ENCODE measurements at regions not wholly inside any gene's neighbourhood (a gene's known extent, or its start where the extent isn't known, plus 50 kb on each side); places are given as distances from the start of the nearest gene placed in this dataset.
"Not testable (repeated sequence)": the region's sequence is repeated elsewhere in the genome, so short reads cannot be mapped to it uniquely, and the experiment has no call there.

DNA sequence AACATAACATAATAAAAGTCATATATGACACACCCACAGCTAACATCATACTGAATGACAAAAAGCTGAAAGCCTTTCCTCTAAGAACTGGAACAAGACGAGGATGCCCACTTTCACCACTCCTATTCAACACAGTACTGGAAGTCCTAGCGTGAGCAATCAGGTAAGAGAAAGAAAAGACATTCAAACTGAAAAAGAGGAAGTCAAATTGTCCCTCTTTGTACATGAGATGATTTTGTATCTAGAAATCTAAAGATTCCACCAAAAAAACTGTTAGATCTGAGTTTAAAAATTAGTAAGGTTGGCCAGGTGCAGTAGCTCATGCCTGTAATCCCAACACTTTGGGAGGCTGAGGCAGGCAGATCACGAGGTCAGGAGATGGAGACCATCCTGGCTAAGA is 70.1 kb upstream of the PROKR2 start:
- DNase-seq, result not testable (repeated sequence)

GRCh38 chr20:5381527-5381926 is 64.8 kb upstream of the PROKR2 start:
- DNase-seq, result not testable (repeated sequence)

DNA sequence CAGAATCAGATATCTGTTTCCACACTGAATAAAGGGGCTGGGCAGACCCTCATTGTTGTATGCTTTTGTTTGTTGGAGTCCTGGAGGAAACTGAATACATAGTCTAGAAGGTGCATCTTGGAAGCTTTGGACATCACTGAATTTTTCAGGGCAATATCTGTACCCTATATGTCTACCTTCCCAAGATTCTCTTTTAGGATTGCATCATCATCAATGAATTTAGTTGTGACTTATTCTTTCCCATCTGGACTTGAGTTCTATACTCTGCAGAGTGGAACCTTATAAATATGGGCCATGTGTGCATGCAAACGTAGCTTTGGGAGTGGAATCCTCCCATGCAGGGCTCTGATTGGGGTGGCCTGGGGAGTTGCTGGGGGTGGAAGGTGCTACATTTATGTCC is 60.7 kb upstream of the PROKR2 start:
- DNase-seq, result no peak

DNA sequence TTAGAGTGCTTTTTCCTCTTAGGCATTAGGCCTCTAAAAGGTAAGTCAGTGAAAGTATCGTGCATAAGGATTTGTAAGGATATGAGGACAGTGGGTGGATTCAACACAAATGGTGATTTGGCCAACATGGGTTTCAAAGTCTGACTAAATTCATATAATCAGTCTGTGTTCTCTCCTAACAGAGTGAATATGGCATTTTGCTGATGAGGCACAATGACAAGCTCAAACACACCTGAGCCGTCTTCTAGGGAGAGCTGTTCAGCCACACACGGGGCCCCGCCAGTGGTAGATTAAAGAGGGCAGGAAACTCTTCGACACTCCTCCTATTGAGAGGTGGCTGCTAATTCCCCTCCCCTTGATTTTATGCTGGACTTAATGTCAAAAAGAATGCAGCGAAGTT is 59.5 kb upstream of the PROKR2 start:
- no peak for DNase-seq

GRCh38 chr20:5374171-5374570 is 57.4 kb upstream of the PROKR2 start:
- no peak for DNase-seq

GRCh38 chr20:5372371-5372770 is 55.6 kb upstream of the PROKR2 start:
- no peak for DNase-seq

DNA sequence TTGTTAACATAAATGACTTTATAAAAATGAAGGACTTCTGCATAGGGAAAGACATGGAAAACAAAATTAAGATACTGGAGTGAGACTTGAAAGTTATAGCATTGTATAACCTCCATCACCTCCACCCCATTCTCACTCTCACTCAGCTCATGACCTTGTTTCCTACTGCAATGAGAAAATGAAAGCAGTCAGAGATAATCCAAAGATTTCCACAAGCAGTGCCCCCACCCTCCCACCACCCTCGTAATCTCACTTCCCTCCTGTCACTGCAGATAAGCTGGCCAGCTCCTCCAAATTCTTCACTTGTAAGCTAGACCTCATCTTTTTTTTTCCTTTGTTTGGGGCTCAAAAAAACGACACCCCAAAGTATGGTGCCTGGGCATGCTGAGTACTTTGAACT is 52.9 kb upstream of the PROKR2 start:
- DNase-seq, result peak; percentile 50
